GM19455 (cell line): ENCODE measurements at regions not wholly inside any gene's neighbourhood (a gene's known extent, or its start where the extent isn't known, plus 50 kb on each side); places are given as distances from the start of the nearest gene placed in this dataset.

Experiments used
- ATAC-seq: cut with Tn5 transposase; IDR thresholded peaks from one replicate; pipeline ENCODE4 v1.9.1; 2021; ENCODE audit not compliant: unreplicated experiment

DNA sequence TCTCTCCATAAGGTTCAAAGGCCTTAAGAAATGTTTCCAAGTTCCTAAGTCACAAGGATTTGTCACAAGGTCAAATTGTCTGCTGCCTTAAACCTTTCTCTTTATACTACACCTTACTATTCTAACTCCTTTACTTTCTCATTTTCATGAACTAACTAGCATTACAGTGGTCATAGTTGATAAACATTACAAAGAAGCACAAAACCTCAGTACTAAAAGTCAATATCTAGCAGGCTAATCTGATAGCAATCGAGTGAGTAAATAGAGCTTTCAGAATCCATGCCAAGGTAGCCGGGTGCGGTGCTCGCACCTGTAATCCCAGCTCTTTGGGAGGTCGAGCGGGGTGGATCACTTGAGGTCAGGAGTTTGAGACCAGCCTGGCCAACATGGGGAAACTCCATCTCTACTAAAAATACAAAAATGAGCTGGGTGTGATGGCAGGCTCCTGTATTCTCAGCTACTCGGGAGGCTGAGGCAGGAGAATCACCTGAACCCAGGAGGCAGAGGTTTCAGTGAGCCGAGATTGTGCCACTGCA, 510.0 kb downstream of the GBA3 start:
- no peak for ATAC-seq

DNA sequence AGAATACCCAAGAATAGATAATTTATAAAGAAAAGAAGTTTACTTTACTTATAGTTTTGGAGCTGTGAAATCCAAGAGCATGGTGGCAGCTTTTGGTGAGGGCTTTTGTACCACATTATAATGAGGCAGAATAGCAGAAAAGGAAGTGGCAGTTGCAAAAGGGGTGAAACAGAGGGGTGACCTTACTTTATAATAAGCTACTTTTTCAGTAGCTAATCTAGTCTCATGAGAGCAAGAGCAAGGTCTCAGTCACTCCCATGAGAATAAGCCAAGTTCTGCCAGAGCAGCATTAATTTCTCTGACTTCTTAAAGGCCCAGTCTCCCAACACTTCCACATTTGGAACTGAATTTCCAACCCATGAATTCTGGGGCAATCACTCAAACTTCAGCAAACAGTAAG, 502.0 kb downstream of the GBA3 start:
- no peak for ATAC-seq

GRCh38 chr4:23174179-23174578, 481.4 kb downstream of the GBA3 start:
- no peak for ATAC-seq

DNA sequence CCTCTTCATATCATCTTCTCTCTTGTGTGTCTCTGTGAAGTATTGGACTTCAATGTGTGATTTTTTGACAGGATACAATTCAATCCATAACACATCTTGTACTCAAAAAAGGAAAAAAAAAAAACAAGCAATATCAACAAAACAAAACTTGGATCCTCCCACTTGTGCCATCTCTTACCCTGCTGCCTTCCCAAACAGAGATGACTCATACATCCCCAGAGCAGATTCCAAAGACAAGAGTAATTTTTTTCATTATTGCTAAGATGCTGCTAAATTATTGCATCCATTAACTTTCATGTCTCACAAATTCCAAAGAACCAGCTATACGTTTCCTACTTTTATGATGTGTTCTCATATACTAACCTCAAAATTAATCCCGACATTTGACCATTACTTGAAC, 479.2 kb downstream of the GBA3 start:
- no peak for ATAC-seq

DNA sequence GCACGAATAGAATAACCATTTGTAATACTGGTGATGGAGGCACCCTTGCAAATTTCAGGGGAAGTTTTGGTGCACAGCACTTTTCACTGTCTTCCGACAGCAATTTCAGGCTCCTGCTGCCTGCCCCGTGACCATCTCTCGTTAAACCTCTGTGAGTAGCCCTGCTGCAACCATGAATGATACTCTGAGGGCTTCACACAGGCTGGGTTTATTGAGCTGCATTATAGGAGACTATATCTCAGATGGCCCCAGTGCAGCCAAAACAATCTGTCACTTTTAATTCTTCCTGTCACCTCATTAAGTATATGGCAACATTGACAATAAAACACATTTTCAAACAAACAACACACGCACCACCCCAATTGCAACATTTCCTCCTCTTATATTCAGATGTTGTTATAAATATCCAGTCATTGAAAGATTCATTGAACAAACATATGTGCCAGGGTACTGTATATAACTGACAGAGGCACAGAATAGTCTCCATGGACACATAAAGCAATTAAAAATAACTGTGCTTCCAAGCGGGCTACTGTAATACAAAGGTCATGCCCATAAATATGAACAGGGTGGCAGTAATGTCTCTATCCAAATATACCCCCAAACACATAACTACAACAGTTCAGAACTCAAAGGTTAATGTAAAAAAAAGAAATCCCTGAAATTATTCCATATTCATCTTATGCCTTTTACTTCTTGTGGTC, 477.0 kb downstream of the GBA3 start:
- ATAC-seq, result no peak

- no peak for ATAC-seq
Measured at GRCh38 chr4:23166919-23167318, 474.2 kb downstream of the GBA3 start.

DNA sequence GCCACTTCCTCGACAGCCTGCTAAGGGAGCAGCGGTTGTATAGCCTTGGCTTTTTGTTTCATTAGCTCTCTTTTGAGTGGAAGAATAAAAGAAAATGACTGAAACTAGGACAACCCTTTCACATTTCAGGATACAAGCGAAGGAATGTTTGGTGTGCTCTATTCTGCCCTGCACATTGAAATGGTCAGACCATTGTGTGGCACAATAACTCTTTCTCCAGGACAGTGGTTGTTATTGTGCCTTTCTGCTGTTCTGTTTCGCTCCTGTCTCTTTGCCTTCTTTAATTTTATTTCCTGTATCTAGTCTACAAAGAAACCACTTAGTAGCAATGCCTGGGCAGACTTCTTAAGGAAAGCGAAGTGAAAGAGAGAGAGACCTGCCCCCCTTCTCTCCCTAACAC, 473.7 kb downstream of the GBA3 start:
- no peak for ATAC-seq

DNA sequence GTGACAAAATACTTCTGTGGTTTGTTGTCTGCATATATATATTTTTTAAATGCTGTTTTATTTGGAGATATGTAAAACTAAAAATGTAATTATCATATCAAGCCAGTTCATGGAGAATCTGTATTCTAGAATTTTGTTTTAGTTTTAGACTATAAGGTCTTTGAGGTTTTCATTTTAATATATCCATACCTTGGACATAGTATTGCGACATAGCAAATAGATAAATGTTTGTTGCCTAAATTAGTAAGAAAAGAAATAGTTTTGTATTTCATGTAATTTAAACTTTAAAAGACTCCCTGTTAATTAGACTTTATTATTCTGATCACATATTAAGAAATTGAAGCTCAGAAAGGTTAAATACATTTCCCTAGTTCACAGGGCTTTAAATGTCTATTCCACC, 472.9 kb downstream of the GBA3 start:
- no peak for ATAC-seq

GRCh38 chr4:23163647-23164436, 471.1 kb downstream of the GBA3 start:
- ATAC-seq, result no peak

DNA sequence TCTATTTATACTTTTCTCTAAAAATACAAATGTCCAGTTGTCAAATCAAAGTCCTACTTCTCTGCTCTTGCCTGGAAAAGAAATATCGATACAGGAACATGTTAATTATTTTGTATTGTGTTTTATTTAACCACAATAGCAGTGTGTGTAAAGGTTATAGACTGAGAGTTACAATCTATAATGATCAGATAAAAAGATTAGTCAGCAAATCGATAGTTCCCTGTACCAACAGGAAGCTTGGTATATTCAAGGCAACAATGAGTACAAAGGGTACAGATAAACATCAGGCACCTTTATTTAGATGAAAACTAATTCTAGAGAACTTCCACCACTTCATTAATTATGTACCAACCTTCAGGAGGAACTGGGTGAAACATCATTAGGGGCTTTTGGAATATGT, 469.5 kb downstream of the GBA3 start:
- ATAC-seq, result no peak

DNA sequence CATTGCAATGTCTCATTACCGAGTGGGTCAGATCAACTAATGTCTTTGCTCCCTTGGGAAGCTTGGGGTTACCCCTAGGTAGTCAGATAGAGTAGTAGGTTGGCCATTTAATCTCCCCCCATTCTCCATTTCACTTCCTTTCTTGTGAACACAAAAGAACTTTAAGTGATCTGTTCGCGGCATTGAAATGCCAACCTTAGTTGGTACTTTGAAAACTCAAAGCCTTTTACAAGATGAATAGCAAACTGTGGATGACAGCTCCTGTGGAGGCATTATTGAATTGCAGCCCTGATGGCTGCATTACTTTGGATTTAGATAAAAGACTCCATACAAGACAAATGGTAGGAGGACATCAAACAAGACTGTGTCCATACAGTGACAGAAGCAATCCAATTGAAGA, 469.1 kb downstream of the GBA3 start:
- no peak for ATAC-seq

- ATAC-seq, result no peak
Measured at GRCh38 chr4:23153076-23153475, 460.3 kb downstream of the GBA3 start.

DNA sequence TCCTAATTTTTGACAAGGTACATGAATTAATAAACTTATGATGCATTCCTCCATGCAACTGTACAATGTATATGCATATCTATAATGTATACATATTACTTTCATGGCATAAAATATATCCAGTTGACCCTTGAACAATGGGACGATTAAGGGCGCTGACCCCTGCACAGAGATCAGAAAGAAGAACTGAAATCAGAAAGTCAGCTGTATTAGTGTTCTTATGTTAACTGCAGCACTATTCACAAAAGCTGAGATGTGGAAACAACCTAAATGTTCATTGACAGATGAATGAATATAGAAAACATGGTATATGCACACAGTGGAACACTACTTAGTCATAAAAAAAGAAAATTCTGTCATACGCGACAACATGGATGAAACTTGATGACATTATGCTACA, 457.1 kb downstream of the GBA3 start:
- no peak for ATAC-seq

GRCh38 chr4:23144707-23145106, 452.0 kb downstream of the GBA3 start:
- ATAC-seq, result no peak

DNA sequence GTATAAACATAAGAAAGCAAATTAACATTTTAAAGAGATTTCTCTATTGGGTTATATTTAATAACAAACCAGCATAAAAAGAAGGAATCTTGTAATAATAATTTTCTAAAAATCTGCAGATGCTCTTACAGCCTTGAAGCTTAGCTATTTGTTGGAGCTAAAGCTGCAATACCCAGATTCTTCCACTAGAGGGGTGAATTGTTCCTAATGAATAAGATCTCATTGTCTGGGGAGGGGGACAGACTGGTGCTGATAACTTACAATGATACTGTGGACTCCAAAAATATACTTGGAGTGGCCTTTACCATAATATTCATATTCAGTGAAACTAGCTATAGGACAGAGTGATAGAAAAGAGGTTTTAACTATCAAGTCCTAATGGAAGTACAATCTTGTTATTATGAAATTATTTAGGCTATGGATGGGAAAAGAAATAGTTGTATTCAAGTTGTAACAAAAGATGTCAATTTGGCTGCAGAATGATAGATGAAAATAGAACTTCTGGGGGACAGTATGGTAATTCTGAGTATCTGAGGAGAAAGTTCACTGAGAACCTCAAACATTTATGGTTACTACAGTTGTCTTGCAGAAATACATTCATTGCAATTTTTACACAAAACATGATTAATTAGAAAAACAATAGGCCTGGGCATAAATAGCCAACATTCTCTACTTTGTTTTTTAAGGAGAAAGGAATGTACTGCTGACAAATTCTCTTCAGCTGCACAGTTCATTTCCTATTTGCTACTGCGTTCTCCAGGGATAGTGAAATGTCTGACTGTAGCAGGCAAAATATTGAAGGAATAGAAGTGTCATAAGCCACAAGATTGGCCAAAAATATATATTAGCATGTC, 443.3 kb downstream of the GBA3 start:
- peak; percentile 69 for ATAC-seq

- no peak for ATAC-seq
Measured at GRCh38 chr4:23134331-23134730, 441.6 kb downstream of the GBA3 start.

DNA sequence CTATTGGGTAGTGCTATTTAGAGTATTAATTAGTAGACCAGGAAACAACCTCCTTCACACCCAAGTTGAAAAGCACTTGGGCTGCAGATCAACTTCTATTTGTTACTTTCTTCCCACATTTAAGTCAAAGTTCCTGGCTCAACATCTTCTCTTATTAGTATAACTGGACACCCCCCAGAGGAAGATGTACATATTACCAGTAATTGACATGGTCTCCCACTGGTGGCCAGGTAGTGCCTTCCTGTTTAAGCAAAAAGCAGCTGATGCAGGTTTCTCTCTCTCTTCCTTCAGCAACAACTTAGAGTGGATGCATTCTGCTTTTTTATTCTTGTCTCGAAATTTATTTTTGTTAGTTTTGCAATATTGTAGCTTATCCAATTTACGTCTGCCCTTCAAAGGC, 438.1 kb downstream of the GBA3 start:
- ATAC-seq, result no peak

GRCh38 chr4:23125118-23125517, 432.4 kb downstream of the GBA3 start:
- no peak for ATAC-seq

DNA sequence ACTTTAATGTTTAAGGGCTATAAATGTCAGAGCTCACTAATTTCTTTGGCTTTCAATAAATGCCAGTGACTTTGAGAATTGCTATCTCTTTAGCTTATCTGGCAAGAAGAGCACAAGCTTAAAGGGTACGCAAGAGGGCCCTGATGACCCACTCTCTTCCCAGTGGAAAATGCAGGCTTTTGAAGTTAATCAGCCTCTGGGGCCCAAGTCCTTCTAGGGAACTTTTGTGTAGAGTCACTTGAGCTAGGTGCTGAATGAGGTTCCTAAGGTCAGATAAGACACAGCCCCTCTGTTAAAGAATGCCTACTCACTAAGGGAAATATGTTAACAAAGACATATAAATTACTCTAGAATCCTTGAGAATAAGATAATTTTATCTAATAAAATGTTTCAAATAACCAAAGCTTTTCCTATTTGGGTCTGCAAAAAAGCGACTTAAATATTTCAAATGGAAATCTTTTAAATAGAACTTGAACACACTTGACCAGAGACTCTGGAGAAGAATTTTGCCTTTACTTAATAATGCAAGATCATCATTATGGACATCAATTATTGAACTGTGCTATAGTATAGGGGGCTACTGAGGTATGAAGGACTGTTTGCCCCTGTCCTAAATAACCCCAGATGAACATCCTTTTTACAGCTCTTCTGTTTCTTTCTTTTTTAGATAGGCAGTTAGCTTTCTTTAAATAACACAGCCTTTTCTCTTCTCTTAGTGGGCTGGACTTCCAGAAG, 430.1 kb downstream of the GBA3 start:
- ATAC-seq, result no peak

- ATAC-seq, result no peak
Measured at GRCh38 chr4:23120374-23120773, 427.6 kb downstream of the GBA3 start.

GRCh38 chr4:23117826-23118225, 425.1 kb downstream of the GBA3 start:
- no peak for ATAC-seq
